SK-N-MC (cell line): ENCODE measurements at regions not wholly inside any gene's neighbourhood (a gene's known extent, or its start where the extent isn't known, plus 50 kb on each side); places are given as distances from the start of the nearest gene placed in this dataset.

ENCODE experiments used
- EZH2 ChIP-seq: fragments of 200-600 bp; sonication (generic); IDR thresholded peaks from one replicate; pipeline ENCODE4 v1.6.1; 2017; ENCODE audit warnings: antibody characterized with exemption
- POLR2AphosphoS5 ChIP-seq: IDR thresholded peaks from 2 replicates; pipeline ENCODE4 v1.6.1; 2012; ENCODE audit warnings: mild to moderate bottlenecking, low read depth, low read length, borderline replicate concordance

- TF ChIP-seq POLR2AphosphoS5 (no peak), EZH2 (no peak)
These were observed 180.7 kb downstream of the RAD51AP2 start for GRCh38 chr2:17337507-17337906.
